ENCODE measurements at regions not wholly inside any gene's neighbourhood (a gene's known extent, or its start where the extent isn't known, plus 50 kb on each side); places are given as distances from the start of the nearest gene placed in this dataset.

DNA sequence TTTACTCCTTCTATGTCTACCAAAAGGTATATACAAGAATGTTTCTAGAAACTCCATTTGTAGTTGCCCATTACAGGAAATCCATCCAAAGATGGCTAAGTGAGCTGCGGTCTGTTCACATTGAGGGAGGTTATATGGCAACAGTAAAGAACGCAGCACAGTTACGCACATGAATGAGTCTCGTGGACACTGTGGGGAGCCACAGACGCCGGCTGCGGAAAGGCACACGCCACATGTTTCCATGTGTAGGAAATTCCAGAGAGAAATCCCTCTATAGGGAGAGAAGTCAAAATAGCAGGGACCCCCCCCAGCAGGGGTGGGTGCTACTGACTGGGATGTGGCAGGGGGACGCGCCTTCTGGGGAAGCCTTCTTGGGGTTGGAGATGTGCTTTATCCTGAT, 139.0 kb upstream of the NCOR2 start:
- TF ChIP-seq, protein P1, sequence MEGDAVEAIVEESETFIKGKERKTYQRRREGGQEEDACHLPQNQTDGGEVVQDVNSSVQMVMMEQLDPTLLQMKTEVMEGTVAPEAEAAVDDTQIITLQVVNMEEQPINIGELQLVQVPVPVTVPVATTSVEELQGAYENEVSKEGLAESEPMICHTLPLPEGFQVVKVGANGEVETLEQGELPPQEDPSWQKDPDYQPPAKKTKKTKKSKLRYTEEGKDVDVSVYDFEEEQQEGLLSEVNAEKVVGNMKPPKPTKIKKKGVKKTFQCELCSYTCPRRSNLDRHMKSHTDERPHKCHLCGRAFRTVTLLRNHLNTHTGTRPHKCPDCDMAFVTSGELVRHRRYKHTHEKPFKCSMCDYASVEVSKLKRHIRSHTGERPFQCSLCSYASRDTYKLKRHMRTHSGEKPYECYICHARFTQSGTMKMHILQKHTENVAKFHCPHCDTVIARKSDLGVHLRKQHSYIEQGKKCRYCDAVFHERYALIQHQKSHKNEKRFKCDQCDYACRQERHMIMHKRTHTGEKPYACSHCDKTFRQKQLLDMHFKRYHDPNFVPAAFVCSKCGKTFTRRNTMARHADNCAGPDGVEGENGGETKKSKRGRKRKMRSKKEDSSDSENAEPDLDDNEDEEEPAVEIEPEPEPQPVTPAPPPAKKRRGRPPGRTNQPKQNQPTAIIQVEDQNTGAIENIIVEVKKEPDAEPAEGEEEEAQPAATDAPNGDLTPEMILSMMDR (conservative IDR thresholded peaks at IDR 0.05; ENCODE audit: low read depth, low read length) = no peak

DNA sequence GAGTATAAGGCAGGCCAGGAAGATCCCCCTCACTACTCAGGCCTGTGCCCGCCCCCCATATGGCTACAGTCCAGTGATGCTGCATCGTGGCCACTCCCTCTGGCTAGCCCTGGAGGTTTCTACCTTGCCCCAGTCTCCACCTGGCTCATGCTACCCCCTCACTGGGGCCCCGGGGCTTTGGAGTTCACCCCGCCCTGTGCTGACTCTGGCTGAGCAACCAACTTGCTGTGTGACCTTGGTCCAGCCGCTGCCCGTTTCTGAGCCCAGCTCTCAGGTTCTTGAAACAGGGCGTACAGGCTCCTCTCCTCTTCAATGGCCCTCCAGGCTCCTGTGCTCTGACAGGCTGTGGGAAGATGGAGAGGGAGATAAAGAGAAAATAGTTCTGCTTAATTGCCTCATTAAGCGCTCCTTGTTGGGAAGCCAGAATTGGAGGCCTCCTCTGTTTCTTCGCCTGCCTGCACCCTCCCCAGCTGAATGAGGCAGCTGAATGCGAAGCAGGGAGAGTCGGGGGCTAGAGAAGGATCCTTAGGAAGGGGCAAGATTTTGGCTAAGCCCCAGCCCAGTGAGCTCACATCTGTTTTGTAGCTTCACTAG, 138.2 kb upstream of the NCOR2 start:
- TF ChIP-seq, protein P1 (conservative IDR thresholded peaks at IDR 0.05; ENCODE audit: low read depth, low read length) = no peak

More for the DNA sequence above, 139.0 kb upstream of the NCOR2 start:
- DNase-seq (ENCODE audit: low read depth) = no peak
- H3K4me3 ChIP-seq (ENCODE audit: low read depth, low read length) = no peak overlapping the region

DNA sequence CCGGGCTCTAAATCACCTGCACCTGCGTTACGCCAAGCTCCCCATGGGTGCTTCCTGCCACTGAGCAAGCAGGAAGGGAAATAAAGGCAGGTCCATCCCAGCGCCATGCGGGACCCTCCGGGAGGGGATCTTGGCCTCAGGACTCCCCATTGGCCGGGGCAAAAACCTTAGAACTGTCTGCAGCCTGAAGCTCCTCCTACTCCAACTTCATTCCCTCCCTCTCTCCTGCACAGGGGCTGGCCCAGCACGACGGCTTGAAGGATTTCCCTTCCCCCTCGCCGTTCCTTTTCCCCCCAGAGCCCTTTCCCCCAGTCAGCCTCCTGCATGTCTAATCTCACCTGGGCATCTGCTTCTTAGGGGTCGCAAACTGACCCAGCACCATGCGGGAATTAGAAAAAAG, 137.2 kb upstream of the NCOR2 start:
- no peak overlapping the region for H3K4me3 ChIP-seq (ENCODE audit: low read depth, low read length)
- TF ChIP-seq, protein P1 (conservative IDR thresholded peaks at IDR 0.05; ENCODE audit: low read depth, low read length) = no peak
- DNase-seq (ENCODE audit: low read depth) = no peak

More for the DNA sequence above, 138.2 kb upstream of the NCOR2 start:
- DNase-seq (ENCODE audit: low read depth) = no peak
- H3K4me3 ChIP-seq (ENCODE audit: low read depth, low read length) = no peak overlapping the region

DNA sequence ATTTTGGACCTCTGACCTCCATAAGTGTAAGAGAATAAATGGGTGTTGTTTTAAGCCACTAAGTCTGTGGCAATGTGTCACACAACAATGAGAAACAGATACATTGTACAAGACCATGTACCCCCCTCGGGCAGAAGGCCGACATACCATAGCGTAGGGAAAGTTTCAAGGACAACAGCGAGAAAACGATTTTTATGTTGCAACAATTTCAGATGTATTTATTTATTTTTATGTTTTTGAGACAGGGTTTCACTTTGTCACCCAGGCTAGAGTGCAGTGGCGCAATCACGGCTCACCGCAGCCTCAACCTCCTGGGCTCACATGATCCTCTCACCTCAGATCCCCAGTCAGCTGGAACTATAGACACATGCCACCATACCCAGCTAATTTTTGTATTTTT, 136.4 kb upstream of the NCOR2 start:
- TF ChIP-seq, protein P1 (conservative IDR thresholded peaks at IDR 0.05; ENCODE audit: low read depth, low read length) = no peak
- DNase-seq (ENCODE audit: low read depth) = no peak
- no peak overlapping the region for H3K4me3 ChIP-seq (ENCODE audit: low read depth, low read length)

DNA sequence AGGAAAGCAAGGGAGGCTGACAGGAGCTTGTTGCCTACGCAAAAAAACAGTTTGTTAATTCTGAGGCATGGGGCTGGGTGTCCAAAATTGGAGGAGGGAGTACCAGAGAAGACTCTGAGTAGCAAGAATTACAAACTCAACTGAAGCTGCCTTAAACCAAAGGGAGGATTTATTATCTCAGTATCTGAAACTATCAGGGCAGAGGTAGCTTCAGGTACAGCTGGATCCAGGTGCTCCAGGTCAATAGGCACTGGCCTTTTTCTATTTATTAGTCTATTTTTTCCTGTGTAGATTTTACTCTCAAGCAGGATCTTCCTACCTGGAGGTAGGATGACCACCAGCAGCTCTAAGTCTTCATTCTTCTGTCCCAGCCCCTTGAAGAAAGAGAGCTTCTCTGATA, 135.3 kb upstream of the NCOR2 start:
- TF ChIP-seq, protein P1 (conservative IDR thresholded peaks at IDR 0.05; ENCODE audit: low read depth, low read length) = no peak

DNA sequence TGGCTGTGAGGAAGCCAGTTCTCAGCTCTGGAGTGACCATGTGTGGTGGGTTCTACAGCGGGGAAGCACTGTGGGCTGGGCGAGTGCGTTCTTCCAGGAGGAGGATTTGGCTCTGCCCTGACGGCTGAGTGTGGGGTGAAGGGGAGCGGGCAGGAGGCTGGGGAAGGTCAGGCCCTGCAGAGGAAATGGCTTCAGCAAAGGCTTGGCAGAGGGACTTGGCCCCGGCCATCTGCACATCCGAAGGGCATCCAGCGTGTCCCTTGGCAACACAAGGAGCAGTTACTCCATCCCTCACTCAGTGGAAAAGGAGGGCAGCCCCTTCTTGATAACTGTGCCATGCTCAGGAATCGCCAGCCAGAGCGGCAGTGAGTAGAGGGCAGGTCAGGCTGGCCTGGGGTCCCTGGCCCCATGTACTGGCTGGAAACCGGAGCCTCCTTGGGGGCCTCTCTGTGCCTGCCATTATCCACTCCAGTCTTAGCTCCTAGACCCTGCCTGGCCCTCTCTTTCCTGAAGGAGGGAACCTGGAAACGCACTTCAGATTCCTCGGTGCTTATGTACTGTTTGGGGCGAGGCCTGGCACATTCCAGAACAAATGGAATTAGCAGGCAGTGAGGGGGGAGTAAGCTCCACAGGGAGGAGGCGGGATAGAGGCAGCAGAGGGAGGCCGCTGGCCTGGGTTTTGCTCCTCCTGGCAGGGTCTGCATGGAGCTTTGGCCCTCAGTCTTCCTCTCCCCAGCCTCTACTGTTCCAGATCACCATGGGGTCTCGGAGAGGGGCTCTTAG, 133.6 kb upstream of the NCOR2 start:
- DNase-seq (ENCODE audit: low read depth) = no peak
- H3K4me3 ChIP-seq (ENCODE audit: low read depth, low read length) = no peak overlapping the region
- TF ChIP-seq, protein P1 (conservative IDR thresholded peaks at IDR 0.05; ENCODE audit: low read depth, low read length) = no peak

More for the DNA sequence above, 135.3 kb upstream of the NCOR2 start:
- DNase-seq (ENCODE audit: low read depth) = no peak
- no peak overlapping the region for H3K4me3 ChIP-seq (ENCODE audit: low read depth, low read length)
